ENCODE measurements at regions not wholly inside any gene's neighbourhood (a gene's known extent, or its start where the extent isn't known, plus 50 kb on each side); places are given as distances from the start of the nearest gene placed in this dataset.
A peak's percentile ranks its signal among the peaks of the same experiment; 100 is the strongest.

- TF ChIP-seq, protein P1, sequence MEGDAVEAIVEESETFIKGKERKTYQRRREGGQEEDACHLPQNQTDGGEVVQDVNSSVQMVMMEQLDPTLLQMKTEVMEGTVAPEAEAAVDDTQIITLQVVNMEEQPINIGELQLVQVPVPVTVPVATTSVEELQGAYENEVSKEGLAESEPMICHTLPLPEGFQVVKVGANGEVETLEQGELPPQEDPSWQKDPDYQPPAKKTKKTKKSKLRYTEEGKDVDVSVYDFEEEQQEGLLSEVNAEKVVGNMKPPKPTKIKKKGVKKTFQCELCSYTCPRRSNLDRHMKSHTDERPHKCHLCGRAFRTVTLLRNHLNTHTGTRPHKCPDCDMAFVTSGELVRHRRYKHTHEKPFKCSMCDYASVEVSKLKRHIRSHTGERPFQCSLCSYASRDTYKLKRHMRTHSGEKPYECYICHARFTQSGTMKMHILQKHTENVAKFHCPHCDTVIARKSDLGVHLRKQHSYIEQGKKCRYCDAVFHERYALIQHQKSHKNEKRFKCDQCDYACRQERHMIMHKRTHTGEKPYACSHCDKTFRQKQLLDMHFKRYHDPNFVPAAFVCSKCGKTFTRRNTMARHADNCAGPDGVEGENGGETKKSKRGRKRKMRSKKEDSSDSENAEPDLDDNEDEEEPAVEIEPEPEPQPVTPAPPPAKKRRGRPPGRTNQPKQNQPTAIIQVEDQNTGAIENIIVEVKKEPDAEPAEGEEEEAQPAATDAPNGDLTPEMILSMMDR (IDR thresholded peaks at IDR 0.05; ENCODE audit: control extremely low read depth, extremely low read depth, low read depth, missing control alignments) = no peak
- ChIA-PET POLR2A (interaction anchor here (0.7 kb wide), 1 partner anchor 17 kb away, joined by 3 read pairs; no protein-coding TSS in a partner anchor), CTCF (interaction anchor here (1.0 to 2.5 kb wide), 6 partner anchors 23 to 118 kb away, joined by 3 to 10 read pairs (median 4); no protein-coding TSS in a partner anchor)
These were observed 268.9 kb downstream of the IGSF11 start for GRCh38 chr3:118765636-118766305.

GRCh38 chr3:118766306-118766669 is 268.4 kb downstream of the IGSF11 start:
- CTCF ChIA-PET = interaction anchor here (1.0 to 2.5 kb wide), 6 partner anchors 22 to 118 kb away, joined by 3 to 10 read pairs (median 4); no protein-coding TSS in a partner anchor
- POLR2A ChIA-PET = no interaction called here

More at GRCh38 chr3:118765636-118766305, 268.9 kb downstream of the IGSF11 start:
- DNase-seq (ENCODE audit: extremely low spot score) = no peak

DNA sequence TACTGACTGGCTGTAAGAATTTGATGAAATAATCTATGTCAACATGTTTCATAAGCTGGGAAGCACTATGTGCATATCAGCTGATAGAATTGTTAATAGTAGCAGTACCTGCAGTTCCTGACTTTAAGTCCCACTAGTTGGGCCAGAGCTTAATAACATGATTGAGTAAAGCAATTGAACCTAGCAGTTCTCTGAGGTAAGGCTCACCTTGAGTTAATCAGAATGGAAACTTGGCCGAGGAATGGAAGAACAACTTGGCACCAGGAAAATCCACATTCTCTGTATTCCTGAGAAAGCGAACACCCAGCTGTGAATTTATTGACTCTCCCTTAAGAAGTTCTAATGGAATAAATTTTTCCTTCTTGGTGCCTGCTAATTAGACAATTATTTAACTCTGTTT is 262.6 kb downstream of the IGSF11 start:
- no peak for DNase-seq (ENCODE audit: extremely low spot score)
- TF ChIP-seq, protein P1 (IDR thresholded peaks at IDR 0.05; ENCODE audit: control extremely low read depth, extremely low read depth, low read depth, missing control alignments) = no peak
- CTCF ChIA-PET = interaction anchor here (1.0 to 2.0 kb wide), 5 partner anchors 10 to 45 kb away, joined by 3 to 10 read pairs (median 3); no protein-coding TSS in a partner anchor
- POLR2A ChIA-PET = no interaction called here

More at GRCh38 chr3:118766306-118766669, 268.4 kb downstream of the IGSF11 start:
- no peak for DNase-seq (ENCODE audit: extremely low spot score)
- TF ChIP-seq, protein P1 (IDR thresholded peaks at IDR 0.05; ENCODE audit: control extremely low read depth, extremely low read depth, low read depth, missing control alignments) = no peak

- ChIA-PET POLR2A (no interaction called here), CTCF (interaction anchor here (1.0 to 2.0 kb wide), 5 partner anchors 10 to 44 kb away, joined by 3 to 10 read pairs (median 3); no protein-coding TSS in a partner anchor)
- DNase-seq (ENCODE audit: extremely low spot score) = peak; percentile 35
- TF ChIP-seq, protein P1 (IDR thresholded peaks at IDR 0.05; ENCODE audit: control extremely low read depth, extremely low read depth, low read depth, missing control alignments) = no peak
These were observed 262.1 kb downstream of the IGSF11 start for GRCh38 chr3:118772547-118773011.

- ChIA-PET POLR2A (no interaction called here), CTCF (no interaction called here)
- TF ChIP-seq, protein P1 (IDR thresholded peaks at IDR 0.05; ENCODE audit: control extremely low read depth, extremely low read depth, low read depth, missing control alignments) = no peak
- no peak for DNase-seq (ENCODE audit: extremely low spot score)
These were observed 259.6 kb downstream of the IGSF11 start for GRCh38 chr3:118775021-118775420.

DNA sequence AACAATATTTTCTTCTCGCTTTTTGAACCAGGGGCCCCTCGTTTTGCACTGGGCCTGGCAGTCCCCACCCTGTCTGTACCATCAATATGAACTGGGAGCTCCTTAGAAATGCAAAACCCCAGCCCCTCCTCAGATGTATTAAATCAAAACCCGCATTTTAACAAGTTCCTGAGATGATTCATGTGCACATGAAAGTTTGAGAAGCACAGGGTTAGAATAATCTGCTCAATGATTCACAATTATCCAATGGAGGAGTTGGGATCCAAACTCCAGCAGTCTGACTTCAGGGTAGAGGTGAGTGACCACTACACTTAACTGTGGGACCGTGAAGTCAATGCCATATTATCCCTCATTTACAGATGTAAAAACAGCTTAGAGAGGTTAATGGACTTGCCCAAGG is 256.4 kb downstream of the IGSF11 start:
- POLR2A ChIA-PET = no interaction called here
- no peak for DNase-seq (ENCODE audit: extremely low spot score)
- TF ChIP-seq, protein P1 (IDR thresholded peaks at IDR 0.05; ENCODE audit: control extremely low read depth, extremely low read depth, low read depth, missing control alignments) = no peak
- CTCF ChIA-PET = interaction anchor here (0.7 to 2.4 kb wide), 5 partner anchors 9 to 32 kb away, joined by 3 to 10 read pairs (median 4); no protein-coding TSS in a partner anchor
